ENCODE measurements at regions not wholly inside any gene's neighbourhood (a gene's known extent, or its start where the extent isn't known, plus 50 kb on each side); places are given as distances from the start of the nearest gene placed in this dataset.
"Not testable (repeated sequence)": the region's sequence is repeated elsewhere in the genome, so short reads cannot be mapped to it uniquely, and the experiment has no call there.

- ChIA-PET POLR2A (no interaction called here), CTCF (no interaction called here)
Measured at GRCh38 chr7:114364151-114364550, 50.5 kb upstream of the FOXP2 start.

DNA sequence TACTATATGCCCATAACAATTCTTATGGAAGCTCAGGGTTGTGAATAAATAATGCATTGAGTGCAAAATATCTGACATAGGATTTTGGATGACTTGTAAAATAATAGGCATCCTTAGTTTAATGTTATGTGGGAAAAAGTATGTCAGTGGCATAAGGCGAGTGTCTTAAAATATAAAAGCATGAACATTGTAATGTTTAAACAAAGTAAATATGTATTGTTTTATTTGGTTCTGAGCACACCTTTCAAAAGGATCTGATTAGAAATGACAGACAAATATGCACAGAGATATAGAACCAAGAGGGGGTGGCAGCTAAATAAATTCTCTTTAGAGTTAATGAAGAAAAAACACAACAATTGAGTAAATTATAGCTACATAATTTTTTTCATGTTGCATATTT is 51.3 kb upstream of the FOXP2 start:
- CTCF ChIA-PET = no interaction called here
- POLR2A ChIA-PET = no interaction called here

GRCh38 chr7:114358911-114359310 is 55.7 kb upstream of the FOXP2 start:
- CTCF ChIA-PET = no interaction called here
- POLR2A ChIA-PET = no interaction called here

- POLR2A ChIA-PET = no interaction called here
- CTCF ChIA-PET = no interaction called here
Measured at GRCh38 chr7:114356133-114356532, 58.5 kb upstream of the FOXP2 start.

GRCh38 chr7:114354306-114354705 is 60.3 kb upstream of the FOXP2 start:
- POLR2A ChIA-PET = no interaction called here
- CTCF ChIA-PET = no interaction called here

GRCh38 chr7:114345494-114345893 is 69.1 kb upstream of the FOXP2 start:
- ChIA-PET POLR2A (no interaction called here), CTCF (no interaction called here)

GRCh38 chr7:114343949-114344708 is 70.5 kb upstream of the FOXP2 start:
- POLR2A ChIA-PET = no interaction called here
- CTCF ChIA-PET = no interaction called here

GRCh38 chr7:114342431-114343179 is 72.0 kb upstream of the FOXP2 start:
- CTCF ChIA-PET = no interaction called here
- POLR2A ChIA-PET = no interaction called here

DNA sequence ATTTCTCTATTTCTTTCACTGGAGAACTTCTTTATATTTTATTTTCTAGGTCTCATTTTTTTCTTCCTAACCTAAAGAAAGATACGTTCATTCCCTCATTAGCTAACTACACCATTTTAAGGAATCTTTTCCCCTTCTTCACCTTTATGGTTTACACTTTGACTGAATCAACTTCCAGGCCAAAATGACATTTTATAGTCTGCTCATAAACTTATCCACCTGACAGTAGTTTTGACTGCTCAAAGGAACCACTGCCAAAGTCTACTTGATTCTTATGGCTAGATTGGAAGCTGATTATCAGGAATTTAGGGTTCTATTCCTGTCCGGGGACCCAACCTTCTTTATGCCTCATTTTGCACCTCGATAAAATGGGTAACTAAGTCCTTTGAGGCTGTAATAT is 73.0 kb upstream of the FOXP2 start:
- ChIA-PET CTCF (no interaction called here), POLR2A (no interaction called here)

- ChIA-PET POLR2A (no interaction called here), CTCF (no interaction called here)
Measured at GRCh38 chr7:114334989-114335388, 79.6 kb upstream of the FOXP2 start.

- POLR2A ChIA-PET, CTCF ChIA-PET: not testable (repeated sequence)
Measured at GRCh38 chr7:114329458-114329857, 85.2 kb upstream of the FOXP2 start.

GRCh38 chr7:114317450-114318098 is 97.0 kb upstream of the FOXP2 start:
- ChIA-PET CTCF (no interaction called here), POLR2A (no interaction called here)

- CTCF ChIA-PET = no interaction called here
- POLR2A ChIA-PET = no interaction called here
Measured at GRCh38 chr7:114312649-114313048, 102.0 kb upstream of the FOXP2 start.

DNA sequence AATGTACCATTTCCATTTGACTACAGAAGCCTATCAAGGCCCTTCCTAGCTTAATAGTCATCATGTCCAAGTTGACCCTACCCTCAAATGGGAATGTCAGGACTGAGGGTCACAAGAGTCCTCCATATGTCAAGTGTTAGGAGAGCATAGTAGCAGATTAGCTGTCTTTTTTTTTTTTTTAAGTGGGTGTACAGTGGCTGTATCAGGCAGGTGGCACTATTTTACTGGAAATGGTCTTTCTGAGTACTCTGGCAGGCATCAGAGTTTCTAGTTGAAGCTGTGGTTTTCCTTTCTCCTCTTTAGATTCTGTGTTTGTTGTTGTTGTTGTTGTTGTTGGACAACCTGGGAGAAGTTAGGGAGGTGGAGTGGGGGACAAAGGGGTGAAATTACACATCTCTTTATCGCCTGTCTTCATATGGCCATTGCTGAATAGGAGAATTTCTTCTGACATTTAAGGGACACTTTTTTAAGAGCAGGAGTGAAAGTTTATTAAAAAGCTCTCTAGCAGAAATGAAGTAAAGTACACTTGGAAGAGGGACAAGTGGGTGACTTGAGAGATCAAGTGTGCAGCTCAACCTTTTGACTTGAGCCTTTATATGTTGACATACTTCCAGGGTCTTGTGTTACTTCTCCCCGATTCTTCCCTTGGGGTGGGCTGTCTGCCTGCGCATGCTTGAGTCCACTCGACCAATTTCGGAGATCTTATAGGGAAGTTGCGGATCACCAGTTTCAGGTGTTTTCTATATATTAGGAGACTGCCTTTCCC is 104.1 kb upstream of the FOXP2 start:
- CTCF ChIA-PET = no interaction called here
- POLR2A ChIA-PET = no interaction called here

DNA sequence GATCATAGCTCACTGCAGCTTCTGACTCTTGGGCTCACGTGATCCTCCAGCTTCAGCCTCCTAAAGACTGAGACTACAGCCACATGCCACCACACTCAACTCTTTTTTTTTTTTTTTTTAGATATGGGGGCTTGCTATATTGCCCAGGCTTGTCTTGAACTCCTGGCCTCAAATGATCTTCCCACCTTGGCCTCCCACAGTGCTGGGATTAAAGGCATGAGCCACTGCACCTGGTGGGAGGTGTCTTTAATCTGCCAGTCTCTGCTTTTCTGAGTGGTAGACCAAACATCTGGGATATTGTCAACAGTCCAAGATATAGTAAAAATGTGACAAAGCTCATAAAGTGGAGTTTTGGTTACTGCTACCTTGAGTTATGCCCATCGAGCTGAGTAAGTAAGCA is 104.9 kb upstream of the FOXP2 start:
- CTCF ChIA-PET = no interaction called here
- POLR2A ChIA-PET = no interaction called here

GRCh38 chr7:114303301-114303700 is 111.3 kb upstream of the FOXP2 start:
- ChIA-PET CTCF (no interaction called here), POLR2A (no interaction called here)

DNA sequence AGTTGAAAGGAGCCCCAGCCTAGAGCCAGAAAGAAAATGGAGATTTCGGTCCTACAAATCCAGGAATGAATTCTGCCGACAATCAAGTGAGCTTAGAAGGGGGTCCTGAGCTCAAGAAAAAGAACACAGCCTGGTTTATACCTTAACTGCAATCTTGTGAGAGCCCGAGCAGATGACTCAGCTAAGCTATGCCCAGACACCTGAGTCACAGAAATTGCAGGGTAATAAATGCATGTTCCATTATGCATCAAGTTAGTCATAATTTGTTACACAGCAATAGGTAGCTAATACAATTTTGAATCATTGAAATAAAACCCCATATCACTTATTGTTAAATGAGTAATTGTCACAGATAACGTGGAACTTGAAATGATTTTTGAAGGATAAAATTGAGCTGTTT is 111.8 kb upstream of the FOXP2 start:
- ChIA-PET POLR2A (no interaction called here), CTCF (no interaction called here)

- ChIA-PET CTCF (no interaction called here), POLR2A (no interaction called here)
Measured at GRCh38 chr7:114298011-114298410, 116.6 kb upstream of the FOXP2 start.

DNA sequence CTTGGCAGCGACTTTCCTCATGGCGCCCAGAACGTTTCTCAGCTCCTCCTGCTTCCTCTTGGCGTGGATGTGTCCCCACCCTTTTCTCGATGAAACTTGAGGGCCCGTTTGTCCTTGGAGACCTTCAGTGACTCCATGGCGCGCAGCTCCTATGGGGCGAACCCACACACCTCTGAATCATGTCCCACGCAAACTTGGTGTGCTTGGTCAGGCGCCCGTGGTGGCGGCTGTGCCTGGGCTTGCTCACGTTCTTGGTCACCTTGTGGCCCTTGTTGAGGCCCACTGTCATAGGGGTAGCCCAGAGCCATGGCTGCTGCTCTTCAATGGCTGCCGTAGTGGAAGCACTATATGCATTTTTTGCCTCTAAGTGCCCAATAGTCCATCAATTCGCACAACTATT is 117.5 kb upstream of the FOXP2 start:
- CTCF ChIA-PET = no interaction called here

DNA sequence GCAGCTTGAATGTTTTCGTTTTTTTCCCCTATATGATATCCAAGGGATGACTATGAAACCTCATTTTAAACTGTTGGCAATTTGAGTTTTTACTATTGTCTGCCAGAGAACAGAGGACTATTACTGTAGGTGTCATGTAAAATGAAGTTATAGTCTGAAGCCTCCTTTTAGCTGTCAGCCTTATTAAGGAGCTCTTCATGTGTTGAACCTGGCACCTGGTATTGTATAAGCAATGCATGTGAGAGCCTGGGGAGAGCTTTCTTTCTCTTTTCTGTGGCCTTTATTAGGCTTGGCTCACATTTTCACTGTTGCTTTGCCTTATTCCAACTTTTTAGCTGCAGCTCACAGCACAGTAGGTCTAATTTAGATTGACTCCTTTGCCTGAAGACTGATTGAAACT is 119.1 kb upstream of the FOXP2 start:
- POLR2A ChIA-PET = no interaction called here
- CTCF ChIA-PET = no interaction called here

More for the DNA sequence above, 117.5 kb upstream of the FOXP2 start:
- POLR2A ChIA-PET = no interaction called here

- ChIA-PET POLR2A (no interaction called here), CTCF (no interaction called here)
Measured at GRCh38 chr7:114294036-114294435, 120.6 kb upstream of the FOXP2 start.
